Stimulated activated CD8-positive, alpha-beta memory T cell treated with anti-CD3 and anti-CD28 coated beads, Interleukin-2, amount 100 ng/mL, for 1 hour (primary cell): ENCODE measurements at regions not wholly inside any gene's neighbourhood (a gene's known extent, or its start where the extent isn't known, plus 50 kb on each side); places are given as distances from the start of the nearest gene placed in this dataset.
"Not testable (repeated sequence)": the region's sequence is repeated elsewhere in the genome, so short reads cannot be mapped to it uniquely, and the experiment has no call there.

Source experiments
- DNase-seq, 2 donors: peaks; one replicate each; pipeline ENCODE4 v3.0.0-alpha.2; 2020; ENCODE audit warnings: low read depth in 2 of 2

GRCh38 chr12:127606476-127607015 lies 660.4 kb upstream of the TMEM132C start:
- no peak for DNase-seq

- no peak for DNase-seq
Measured at GRCh38 chr12:127607146-127607725, 659.7 kb upstream of the TMEM132C start.

GRCh38 chr12:127608359-127608758 lies 658.6 kb upstream of the TMEM132C start:
- not testable (repeated sequence) for DNase-seq

GRCh38 chr12:127613056-127613455 lies 653.9 kb upstream of the TMEM132C start:
- DNase-seq = no peak

- no peak for DNase-seq
Measured at GRCh38 chr12:127619869-127620734, 646.9 kb upstream of the TMEM132C start.

GRCh38 chr12:127620735-127621355 lies 646.1 kb upstream of the TMEM132C start:
- DNase-seq = no peak

GRCh38 chr12:127621366-127621765 lies 645.6 kb upstream of the TMEM132C start:
- DNase-seq = no peak

- DNase-seq = no peak
Measured at GRCh38 chr12:127623362-127623761, 643.6 kb upstream of the TMEM132C start.

GRCh38 chr12:127625176-127625771 lies 641.7 kb upstream of the TMEM132C start:
- no peak for DNase-seq

GRCh38 chr12:127628645-127629044 lies 638.3 kb upstream of the TMEM132C start:
- DNase-seq = no peak

- no peak for DNase-seq
Measured at GRCh38 chr12:127629066-127629820, 637.7 kb upstream of the TMEM132C start.

- no peak for DNase-seq
Measured at GRCh38 chr12:127632461-127632860, 634.5 kb upstream of the TMEM132C start.

GRCh38 chr12:127635838-127636237 lies 631.1 kb upstream of the TMEM132C start:
- DNase-seq = no peak

GRCh38 chr12:127636882-127637281 lies 630.1 kb upstream of the TMEM132C start:
- no peak for DNase-seq

GRCh38 chr12:127640181-127640886 lies 626.6 kb upstream of the TMEM132C start:
- DNase-seq = no peak

GRCh38 chr12:127642208-127642607 lies 624.8 kb upstream of the TMEM132C start:
- DNase-seq = no peak

GRCh38 chr12:127648321-127648720 lies 618.6 kb upstream of the TMEM132C start:
- DNase-seq = no peak

GRCh38 chr12:127649961-127650360 lies 617.0 kb upstream of the TMEM132C start:
- DNase-seq = no peak

GRCh38 chr12:127650626-127651025 lies 616.3 kb upstream of the TMEM132C start:
- no peak for DNase-seq

GRCh38 chr12:127652281-127652680 lies 614.7 kb upstream of the TMEM132C start:
- no peak for DNase-seq
